SIG-M5 treated with dmso at 0.1 percent for 504 hours (cell line): ENCODE measurements at regions not wholly inside any gene's neighbourhood (a gene's known extent, or its start where the extent isn't known, plus 50 kb on each side); places are given as distances from the start of the nearest gene placed in this dataset.
A peak's percentile ranks its signal among the peaks of the same experiment; 100 is the strongest.

Experiments
- DNase-seq: peaks from one replicate; lab custom pipeline; 2025; ENCODE audit not compliant: unreplicated experiment; lab: John Stamatoyannopoulos, UW

- DNase-seq = no peak
These were observed 109.8 kb upstream of the GPC6 start for GRCh38 chr13:93116809-93117208.

GRCh38 chr13:93118081-93118615, 108.5 kb upstream of the GPC6 start:
- no peak for DNase-seq

GRCh38 chr13:93140912-93141311, 85.7 kb upstream of the GPC6 start:
- no peak for DNase-seq

GRCh38 chr13:93144031-93144430, 82.6 kb upstream of the GPC6 start:
- no peak for DNase-seq

DNA sequence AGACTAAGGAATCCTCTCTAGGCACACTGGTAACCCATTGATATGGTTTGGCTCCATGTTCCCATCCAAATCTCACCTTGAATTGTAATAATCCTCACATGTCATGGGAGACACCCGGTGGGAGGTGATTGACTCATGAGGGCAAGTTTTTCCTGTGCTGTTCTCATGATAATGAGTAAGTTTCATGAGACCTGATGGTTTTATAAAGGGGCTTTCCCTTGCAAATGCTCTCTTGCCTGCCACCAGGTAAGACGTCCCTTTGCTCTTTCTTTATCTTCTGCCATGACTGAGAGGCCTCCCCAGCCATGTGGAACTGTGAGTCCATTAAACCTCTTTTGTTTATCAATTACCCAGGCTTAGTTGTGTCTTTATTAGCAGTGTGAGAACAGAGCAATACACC, 81.4 kb upstream of the GPC6 start:
- no peak for DNase-seq

DNA sequence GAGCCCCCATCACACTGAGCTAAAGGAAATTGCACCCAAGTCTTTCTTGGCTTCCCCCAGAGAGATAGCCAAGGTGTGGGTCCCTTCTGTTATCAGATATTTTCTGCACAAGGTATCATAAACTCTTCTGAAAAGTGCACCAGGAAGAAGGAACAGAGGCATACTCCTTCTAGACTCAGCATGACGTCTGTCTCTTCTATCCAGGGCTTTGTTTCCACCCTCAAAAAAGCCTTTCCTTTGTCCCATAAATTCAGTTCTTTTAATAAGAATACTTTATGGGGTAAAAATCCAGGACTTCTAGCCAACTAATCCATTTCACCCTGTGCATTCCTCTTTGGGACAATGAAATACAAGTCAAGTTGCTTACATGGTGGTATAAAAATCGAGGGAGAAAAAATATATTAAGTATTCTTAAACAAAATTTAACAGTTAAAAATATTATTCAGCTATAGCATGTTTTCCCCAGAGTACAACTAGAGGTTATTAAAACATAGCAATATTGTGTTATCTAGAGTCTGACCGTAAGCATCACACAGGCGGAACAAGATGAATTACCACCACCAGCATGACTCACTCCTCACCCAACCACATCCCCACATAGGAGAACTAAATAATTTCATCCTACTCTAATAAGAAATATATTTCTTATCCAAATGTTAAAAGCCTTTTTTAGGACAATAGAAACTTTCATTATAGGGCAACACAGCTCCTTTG, 79.9 kb upstream of the GPC6 start:
- DNase-seq = no peak

GRCh38 chr13:93147298-93147645, 79.3 kb upstream of the GPC6 start:
- DNase-seq = no peak

DNA sequence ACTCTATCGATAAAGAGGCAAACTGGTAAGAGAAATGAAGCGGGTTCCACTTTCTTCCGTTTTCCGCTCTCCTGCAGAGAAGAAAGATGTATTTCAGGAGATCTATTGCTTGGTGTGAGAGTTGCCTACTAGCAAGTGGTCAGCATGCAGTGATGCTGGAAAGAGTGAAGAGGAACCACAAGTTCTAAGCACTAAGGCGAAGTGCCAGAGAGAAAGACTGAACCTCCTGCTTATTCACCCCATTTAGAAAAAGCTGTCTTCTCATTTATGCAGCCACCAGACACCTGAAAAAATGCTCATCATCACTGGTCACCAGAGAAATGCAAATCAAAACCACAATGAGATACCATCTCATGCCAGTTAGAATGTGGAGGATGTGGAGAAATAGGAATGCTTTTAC, 78.7 kb upstream of the GPC6 start:
- no peak for DNase-seq

DNA sequence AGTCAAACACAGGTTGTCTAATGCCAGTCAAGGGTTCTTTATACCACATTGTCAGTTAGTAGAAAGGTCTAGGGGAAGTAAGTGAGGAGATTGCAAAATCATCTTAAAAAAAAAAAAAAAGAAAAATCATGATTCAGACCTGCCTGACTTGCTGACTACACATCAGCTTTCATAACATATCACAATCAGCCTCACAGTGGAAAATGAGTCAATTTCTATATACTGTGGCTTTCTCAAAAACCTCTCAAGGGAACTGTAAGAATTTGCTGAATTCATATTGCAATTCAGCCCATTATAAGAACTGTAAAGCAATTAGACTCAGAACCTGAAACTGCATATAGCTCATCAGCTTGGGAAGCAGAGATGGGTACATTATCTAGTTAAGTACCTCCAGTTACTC, 75.3 kb upstream of the GPC6 start:
- peak; percentile 43 for DNase-seq

DNA sequence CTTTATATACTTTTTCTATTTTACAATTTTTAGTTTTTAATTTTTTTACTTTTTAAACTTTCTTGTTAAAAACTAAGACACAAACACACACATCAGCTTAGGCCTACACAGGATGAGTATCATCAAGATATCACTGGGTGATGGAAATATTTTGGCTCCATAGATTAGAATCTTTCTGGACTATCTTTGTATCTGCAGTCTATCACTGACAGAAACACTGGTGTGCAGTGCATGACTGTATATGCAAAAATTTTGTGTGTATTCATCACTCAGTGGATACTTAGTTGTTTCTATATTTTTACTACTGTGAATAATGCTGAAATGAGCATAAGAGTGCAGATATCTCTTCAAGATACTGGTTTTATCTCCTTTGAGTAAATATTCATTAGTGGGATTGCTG, 68.0 kb upstream of the GPC6 start:
- DNase-seq = no peak

DNA sequence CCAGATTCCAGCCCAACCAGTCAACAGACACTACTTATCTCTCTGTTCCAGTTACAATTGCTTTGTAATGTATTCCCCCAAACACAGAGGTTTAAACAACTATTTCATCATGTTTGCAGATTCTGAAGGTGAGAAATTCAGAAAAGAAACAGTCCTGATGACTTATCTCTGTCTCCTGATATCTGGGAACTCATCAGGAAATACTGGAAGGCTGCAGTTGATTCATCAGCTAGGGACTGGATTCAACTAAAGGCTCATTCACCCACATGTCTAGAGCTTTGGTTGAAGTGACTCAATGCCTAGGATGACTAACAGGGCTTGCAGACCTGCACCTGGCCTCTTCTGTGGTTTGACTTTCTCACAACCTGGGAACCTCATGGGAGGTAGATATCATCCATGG, 56.6 kb upstream of the GPC6 start:
- DNase-seq = no peak

- no peak for DNase-seq
These were observed 54.5 kb upstream of the GPC6 start for GRCh38 chr13:93172109-93172508.

- DNase-seq = no peak
These were observed 53.0 kb upstream of the GPC6 start for GRCh38 chr13:93173654-93174053.

DNA sequence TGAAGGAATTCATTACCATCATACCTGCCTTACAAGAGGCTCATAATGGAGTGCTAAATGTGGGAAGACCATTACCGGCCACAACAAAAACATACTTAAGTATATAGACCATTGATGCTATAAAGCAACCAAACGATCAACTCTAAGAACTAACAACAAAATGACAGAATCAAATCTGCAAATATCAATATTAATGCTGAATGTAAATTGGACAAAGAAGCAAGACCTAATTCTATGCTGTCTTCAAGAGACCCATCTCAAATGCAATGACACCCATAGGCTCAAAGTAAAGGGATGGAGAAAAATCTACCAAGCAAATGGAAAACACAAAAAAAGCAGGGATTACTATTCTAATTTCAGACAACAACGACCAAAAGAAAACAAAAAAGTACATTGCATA, 52.3 kb upstream of the GPC6 start:
- DNase-seq = no peak
